OCI-LY1 (cell line): ENCODE measurements at regions not wholly inside any gene's neighbourhood (a gene's known extent, or its start where the extent isn't known, plus 50 kb on each side); places are given as distances from the start of the nearest gene placed in this dataset.

Experiments used
- H2AFZ ChIP-seq: fragments of 200-600 bp; sonication (generic), shearing (Covaris generic); 2 replicates; pipeline ENCODE4 v1.6.0; 2014; ENCODE audit warnings: antibody characterized with exemption, mild to moderate bottlenecking, low read length
- H3F3A ChIP-seq: fragments of 200-600 bp; sonication (generic), shearing (Covaris generic); 2 replicates; pipeline ENCODE4 v1.6.0; 2014; ENCODE audit warnings: mild to moderate bottlenecking, antibody characterized with exemption, low read length, moderate library complexity; ENCODE audit not compliant: insufficient read depth
- H3K27ac ChIP-seq: fragments of 200-600 bp; sonication (generic); 2 replicates; pipeline ENCODE4 v1.5.1; 2014; ENCODE audit warnings: low read length, mixed run types, mild to moderate bottlenecking, low read depth; ENCODE audit not compliant: poor library complexity, severe bottlenecking
- H3K27me3 ChIP-seq: fragments of 200-600 bp; sonication (generic); 2 replicates; pipeline ENCODE4 v1.6.0; 2014; ENCODE audit warnings: antibody characterized with exemption, mild to moderate bottlenecking, low read length, moderate library complexity; ENCODE audit not compliant: insufficient read depth
- H3K36me3 ChIP-seq: fragments of 200-600 bp; sonication (generic); 2 replicates; pipeline ENCODE4 v1.6.1; 2014; ENCODE audit warnings: mild to moderate bottlenecking, antibody characterized with exemption, low read length, moderate library complexity, mixed read lengths; ENCODE audit not compliant: insufficient read depth
- H3K4me1 ChIP-seq: fragments of 200-600 bp; sonication (generic); 2 replicates; pipeline ENCODE4 v1.5.1; 2014; ENCODE audit warnings: mild to moderate bottlenecking, low read length, moderate library complexity; ENCODE audit not compliant: insufficient read depth, severe bottlenecking
- H3K4me2 ChIP-seq: fragments of 200-600 bp; sonication (generic), shearing (Covaris generic); 2 replicates; pipeline ENCODE4 v1.6.1; 2014; ENCODE audit warnings: low read length
- H3K4me3 ChIP-seq: fragments of 200-600 bp; sonication (generic); 2 replicates; pipeline ENCODE4 v1.5.1; 2014; ENCODE audit warnings: low read length, low read depth, mild to moderate bottlenecking, mixed read lengths; ENCODE audit not compliant: poor library complexity, severe bottlenecking
- H3K79me2 ChIP-seq: fragments of 200-600 bp; shearing (Covaris generic); 2 replicates; pipeline ENCODE4 v1.6.1; 2016; ENCODE audit warnings: mixed run types, low read length, mixed read lengths; ENCODE audit not compliant: insufficient read depth
- H3K9ac ChIP-seq: fragments of 200-600 bp; sonication (generic), shearing (Covaris generic); 2 replicates; pipeline ENCODE4 v1.6.1; 2014; ENCODE audit warnings: mild to moderate bottlenecking, low read length, mixed read lengths
- H3K9me2 ChIP-seq: fragments of 200-600 bp; sonication (generic), shearing (Covaris generic); 2 replicates; pipeline ENCODE4 v1.6.1; 2014; ENCODE audit warnings: low read depth, mild to moderate bottlenecking, low read length, mixed read lengths
- H3K9me3 ChIP-seq: fragments of 200-600 bp; shearing (Covaris generic); 2 replicates; pipeline ENCODE4 v1.6.1; 2014; ENCODE audit warnings: low read length, mixed read lengths
- H4K20me1 ChIP-seq: fragments of 200-600 bp; sonication (generic), shearing (Covaris generic); 2 replicates; pipeline ENCODE4 v1.6.0; 2016; ENCODE audit warnings: mild to moderate bottlenecking, low read length; ENCODE audit not compliant: insufficient read depth
- CTCF ChIP-seq: fragments of 200-600 bp; sonication (generic), shearing (Covaris generic); IDR thresholded peaks from 2 replicates; pipeline ENCODE4 v1.5.1; 2017; ENCODE audit warnings: mild to moderate bottlenecking, antibody characterized with exemption, low read length, moderate library complexity, mixed read lengths
- EZH2 ChIP-seq: fragments of 200-600 bp; sonication (generic), shearing (Covaris generic); IDR thresholded peaks from 2 replicates; pipeline ENCODE4 v1.8.0; 2017; ENCODE audit warnings: borderline replicate concordance, mixed run types, mild to moderate bottlenecking, antibody characterized with exemption, low read length, moderate library complexity, mixed read lengths

GRCh38 chr21:39087238-39088030, 95.8 kb downstream of the PSMG1 start:
- TF ChIP-seq EZH2: no peak
- no peak for TF ChIP-seq CTCF
- no peaks in the 10 kb centered on the region for H3K36me3 ChIP-seq
- H3K79me2 ChIP-seq: no peaks in the 10 kb centered on the region
- peaks cover under 1% of the 10 kb centered on the region for H3K4me1 ChIP-seq
- no peak overlapping the region for H3K27ac ChIP-seq
- H4K20me1 ChIP-seq: no peaks in the 10 kb centered on the region
- no peaks in the 10 kb centered on the region for H3K27me3 ChIP-seq
- no peaks in the 10 kb centered on the region for H3K9me2 ChIP-seq
- H3K9me3 ChIP-seq: no peaks in the 10 kb centered on the region
- no peak overlapping the region for H3K9ac ChIP-seq
- H2AFZ ChIP-seq: no peak overlapping the region
- no peaks in the 10 kb centered on the region for H3F3A ChIP-seq
- H3K4me3 ChIP-seq: no peak overlapping the region
- no peak overlapping the region for H3K4me2 ChIP-seq

- no peak overlapping the region for H3K4me3 ChIP-seq
- no peak overlapping the region for H3K4me2 ChIP-seq
- H3K9me3 ChIP-seq: no peaks in the 10 kb centered on the region
- no peak for TF ChIP-seq CTCF
- no peak for TF ChIP-seq EZH2
- H3K9me2 ChIP-seq: no peaks in the 10 kb centered on the region
- no peaks in the 10 kb centered on the region for H4K20me1 ChIP-seq
- H3K27me3 ChIP-seq: no peaks in the 10 kb centered on the region
- H3K9ac ChIP-seq: no peak overlapping the region
- H3K27ac ChIP-seq: no peak overlapping the region
- H3K4me1 ChIP-seq: peaks cover 8% of the 10 kb centered on the region
- H2AFZ ChIP-seq: no peak overlapping the region
- no peaks in the 10 kb centered on the region for H3F3A ChIP-seq
- H3K36me3 ChIP-seq: no peaks in the 10 kb centered on the region
- no peaks in the 10 kb centered on the region for H3K79me2 ChIP-seq
These were observed 96.7 kb downstream of the PSMG1 start for GRCh38 chr21:39086547-39086946.

GRCh38 chr21:39085843-39086405, 97.3 kb downstream of the PSMG1 start:
- peaks cover 8% of the 10 kb centered on the region for H3K4me1 ChIP-seq
- H3K27ac ChIP-seq: no peak overlapping the region
- H3K9me3 ChIP-seq: no peaks in the 10 kb centered on the region
- H3K36me3 ChIP-seq: no peaks in the 10 kb centered on the region
- H4K20me1 ChIP-seq: no peaks in the 10 kb centered on the region
- no peak overlapping the region for H2AFZ ChIP-seq
- no peaks in the 10 kb centered on the region for H3F3A ChIP-seq
- no peaks in the 10 kb centered on the region for H3K79me2 ChIP-seq
- no peak overlapping the region for H3K9ac ChIP-seq
- no peaks in the 10 kb centered on the region for H3K9me2 ChIP-seq
- H3K4me3 ChIP-seq: no peak overlapping the region
- no peaks in the 10 kb centered on the region for H3K27me3 ChIP-seq
- H3K4me2 ChIP-seq: no peak overlapping the region
- no peak for TF ChIP-seq EZH2
- no peak for TF ChIP-seq CTCF
